Endothelial cell of umbilical vein (primary cell): ENCODE measurements at regions not wholly inside any gene's neighbourhood (a gene's known extent, or its start where the extent isn't known, plus 50 kb on each side); places are given as distances from the start of the nearest gene placed in this dataset.
"Not testable (repeated sequence)": the region's sequence is repeated elsewhere in the genome, so short reads cannot be mapped to it uniquely, and the experiment has no call there.

Experiments
- EZH2 ChIP-seq: IDR thresholded peaks from 2 replicates; pipeline ENCODE4 v1.6.1; 2012; ENCODE audit warnings: borderline replicate concordance, low read depth, mild to moderate bottlenecking, moderate library complexity, low read length, inconsistent platforms; ENCODE audit not compliant: severe bottlenecking
- GATA2 ChIP-seq: IDR thresholded peaks from 2 replicates; pipeline ENCODE4 v1.7.0; 2011; ENCODE audit warnings: low read depth, mild to moderate bottlenecking, moderate library complexity, mixed read lengths, low read length; ENCODE audit not compliant: insufficient read length, insufficient read depth
- POLR2A ChIP-seq: IDR thresholded peaks from 2 replicates; pipeline ENCODE4 v1.6.1; 2012; ENCODE audit warnings: low read depth, mild to moderate bottlenecking, control low read depth, low read length
- POLR2AphosphoS5 ChIP-seq: IDR thresholded peaks from 2 replicates; pipeline ENCODE4 v1.6.1; 2012; ENCODE audit warnings: low read depth, mild to moderate bottlenecking, control low read depth, low read length, moderate library complexity; ENCODE audit not compliant: insufficient read depth
- TF ChIP-seq, protein P1 (sequence below), 2 donors: IDR thresholded peaks; 1 replicate in 1 of 2; 2 replicates in 1 of 2; pipeline ENCODE4 v1.5.1; 2011; ENCODE audit warnings: low read length in 2 of 2, mild to moderate bottlenecking in 2 of 2, moderate library complexity in 2 of 2, control low read depth in 1 of 2, inconsistent platforms in 1 of 2, low read depth in 1 of 2; ENCODE audit not compliant: insufficient read depth in 1 of 2; ENCODE audit errors: extremely low read depth in 1 of 2
- TF ChIP-seq, protein P2 (sequence below): IDR thresholded peaks from 2 replicates; pipeline ENCODE4 v1.6.1; 2011; ENCODE audit not compliant: insufficient read depth, insufficient read length

DNA sequence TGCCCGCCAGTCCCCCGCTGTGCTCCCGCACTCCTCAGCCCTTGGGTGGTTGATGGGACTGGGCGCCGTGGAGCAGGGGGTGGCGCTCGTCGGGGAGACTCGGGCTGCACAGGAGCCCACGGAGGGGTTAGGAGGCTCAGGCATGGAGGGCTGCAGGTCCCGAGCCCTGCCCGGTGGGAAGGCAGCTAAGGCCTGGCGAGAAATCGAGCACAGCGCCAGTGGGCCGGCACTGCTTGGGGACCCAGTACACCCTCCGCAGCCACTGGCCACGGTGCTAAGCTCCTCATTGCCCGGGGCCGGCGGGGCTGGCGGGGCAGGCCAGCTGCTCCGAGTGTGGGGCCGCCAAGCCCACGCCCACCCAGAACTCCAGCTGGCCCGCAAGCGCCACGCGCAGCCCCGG lies 1496.5 kb upstream of the LRRTM3 start:
- TF ChIP-seq, protein P1, sequence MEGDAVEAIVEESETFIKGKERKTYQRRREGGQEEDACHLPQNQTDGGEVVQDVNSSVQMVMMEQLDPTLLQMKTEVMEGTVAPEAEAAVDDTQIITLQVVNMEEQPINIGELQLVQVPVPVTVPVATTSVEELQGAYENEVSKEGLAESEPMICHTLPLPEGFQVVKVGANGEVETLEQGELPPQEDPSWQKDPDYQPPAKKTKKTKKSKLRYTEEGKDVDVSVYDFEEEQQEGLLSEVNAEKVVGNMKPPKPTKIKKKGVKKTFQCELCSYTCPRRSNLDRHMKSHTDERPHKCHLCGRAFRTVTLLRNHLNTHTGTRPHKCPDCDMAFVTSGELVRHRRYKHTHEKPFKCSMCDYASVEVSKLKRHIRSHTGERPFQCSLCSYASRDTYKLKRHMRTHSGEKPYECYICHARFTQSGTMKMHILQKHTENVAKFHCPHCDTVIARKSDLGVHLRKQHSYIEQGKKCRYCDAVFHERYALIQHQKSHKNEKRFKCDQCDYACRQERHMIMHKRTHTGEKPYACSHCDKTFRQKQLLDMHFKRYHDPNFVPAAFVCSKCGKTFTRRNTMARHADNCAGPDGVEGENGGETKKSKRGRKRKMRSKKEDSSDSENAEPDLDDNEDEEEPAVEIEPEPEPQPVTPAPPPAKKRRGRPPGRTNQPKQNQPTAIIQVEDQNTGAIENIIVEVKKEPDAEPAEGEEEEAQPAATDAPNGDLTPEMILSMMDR (IDR thresholded peaks at IDR 0.05; ENCODE audit: extremely low read depth in 1 of 2, insufficient read depth in 1 of 2, low read depth in 1 of 2, low read length in 2 of 2), result not testable (repeated sequence)
- TF ChIP-seq GATA2, EZH2, POLR2A, POLR2AphosphoS5: not testable (repeated sequence)
- TF ChIP-seq, protein P2, sequence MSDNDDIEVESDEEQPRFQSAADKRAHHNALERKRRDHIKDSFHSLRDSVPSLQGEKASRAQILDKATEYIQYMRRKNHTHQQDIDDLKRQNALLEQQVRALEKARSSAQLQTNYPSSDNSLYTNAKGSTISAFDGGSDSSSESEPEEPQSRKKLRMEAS, result not testable (repeated sequence)
